ENCODE measurements at regions not wholly inside any gene's neighbourhood (a gene's known extent, or its start where the extent isn't known, plus 50 kb on each side); places are given as distances from the start of the nearest gene placed in this dataset.

GRCh38 chr16:75847172-75847571 lies 120.9 kb upstream of the CPHXL start:
- Histone ChIP-seq H3K9me3 (no peaks in the 10 kb centered on the region), H3K27ac (no peak overlapping the region), H3K4me1 (ENCODE audit: insufficient read depth) (no peaks in the 10 kb centered on the region), H3K27me3 (no peaks in the 10 kb centered on the region), H3K36me3 (no peaks in the 10 kb centered on the region), H3K4me3 (no peak overlapping the region)
- no peak for TF ChIP-seq POLR2A (IDR thresholded peaks at IDR 0.05)
- TF ChIP-seq, protein P1, sequence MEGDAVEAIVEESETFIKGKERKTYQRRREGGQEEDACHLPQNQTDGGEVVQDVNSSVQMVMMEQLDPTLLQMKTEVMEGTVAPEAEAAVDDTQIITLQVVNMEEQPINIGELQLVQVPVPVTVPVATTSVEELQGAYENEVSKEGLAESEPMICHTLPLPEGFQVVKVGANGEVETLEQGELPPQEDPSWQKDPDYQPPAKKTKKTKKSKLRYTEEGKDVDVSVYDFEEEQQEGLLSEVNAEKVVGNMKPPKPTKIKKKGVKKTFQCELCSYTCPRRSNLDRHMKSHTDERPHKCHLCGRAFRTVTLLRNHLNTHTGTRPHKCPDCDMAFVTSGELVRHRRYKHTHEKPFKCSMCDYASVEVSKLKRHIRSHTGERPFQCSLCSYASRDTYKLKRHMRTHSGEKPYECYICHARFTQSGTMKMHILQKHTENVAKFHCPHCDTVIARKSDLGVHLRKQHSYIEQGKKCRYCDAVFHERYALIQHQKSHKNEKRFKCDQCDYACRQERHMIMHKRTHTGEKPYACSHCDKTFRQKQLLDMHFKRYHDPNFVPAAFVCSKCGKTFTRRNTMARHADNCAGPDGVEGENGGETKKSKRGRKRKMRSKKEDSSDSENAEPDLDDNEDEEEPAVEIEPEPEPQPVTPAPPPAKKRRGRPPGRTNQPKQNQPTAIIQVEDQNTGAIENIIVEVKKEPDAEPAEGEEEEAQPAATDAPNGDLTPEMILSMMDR (IDR thresholded peaks at IDR 0.05): no peak
- no peak for TF ChIP-seq EP300 (IDR thresholded peaks at IDR 0.05)
- intact Hi-C loops (cut with DNase I): no loop called here
- no peak for DNase-seq
- 74 to 86% (median 84%) methylated on average over 1 of the region's 1 CpG for WGBS, 3 donors

DNA sequence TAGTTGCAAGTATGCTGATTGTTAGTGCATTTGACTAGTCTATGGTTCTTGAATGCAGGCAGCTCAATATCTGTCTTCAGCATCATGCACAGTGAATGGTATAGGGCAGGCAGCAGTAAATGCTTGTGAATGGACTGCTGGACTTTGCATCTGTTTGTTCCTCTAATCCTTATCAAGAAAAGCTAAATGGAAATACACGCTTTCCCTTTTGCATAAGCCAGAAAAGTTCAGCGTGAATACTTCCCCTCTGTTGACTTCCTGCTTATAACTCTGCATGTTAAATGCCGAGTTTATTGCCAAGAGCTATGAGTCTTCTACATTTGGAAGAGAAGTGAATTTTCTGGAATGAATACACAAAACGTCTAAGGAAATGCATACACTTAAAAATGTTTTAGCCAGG lies 127.9 kb upstream of the CPHXL start:
- WGBS, 3 donors: 4 to 13% (median 6%) methylated on average over 4 of the region's 4 CpGs

GRCh38 chr16:75860326-75861053 lies 134.2 kb upstream of the CPHXL start:
- Histone ChIP-seq H3K27me3 (no peaks in the 10 kb centered on the region), H3K4me3 (no peak overlapping the region), H3K9me3 (no peaks in the 10 kb centered on the region), H3K4me1 (ENCODE audit: insufficient read depth) (no peaks in the 10 kb centered on the region), H3K36me3 (no peaks in the 10 kb centered on the region), H3K27ac (no peak overlapping the region)
- intact Hi-C loops (cut with DNase I): no loop called here
- WGBS, 3 donors: 4 to 10% (median 5%) methylated on average over 14 of the region's 14 CpGs
- peak in 1 of 5 donors; percentile 15 for DNase-seq
- TF ChIP-seq, protein P1 (IDR thresholded peaks at IDR 0.05): no peak
- no peak for TF ChIP-seq POLR2A (IDR thresholded peaks at IDR 0.05)
- no peak for TF ChIP-seq EP300 (IDR thresholded peaks at IDR 0.05)

More for the DNA sequence above, 127.9 kb upstream of the CPHXL start:
- intact Hi-C loops (cut with DNase I): no loop called here
- Histone ChIP-seq H3K4me3 (no peak overlapping the region), H3K9me3 (no peaks in the 10 kb centered on the region), H3K36me3 (no peaks in the 10 kb centered on the region), H3K4me1 (ENCODE audit: insufficient read depth) (no peaks in the 10 kb centered on the region), H3K27me3 (no peaks in the 10 kb centered on the region), H3K27ac (no peak overlapping the region)
- DNase-seq: no peak
- TF ChIP-seq, protein P1 (IDR thresholded peaks at IDR 0.05): no peak
- TF ChIP-seq POLR2A (IDR thresholded peaks at IDR 0.05): no peak
- TF ChIP-seq EP300 (IDR thresholded peaks at IDR 0.05): no peak

GRCh38 chr16:75861311-75862097 lies 135.2 kb upstream of the CPHXL start:
- intact Hi-C loops (cut with DNase I): no loop called here
- WGBS, 3 donors: 50 to 53% (median 53%) methylated on average over 10 of the region's 10 CpGs
- no peak for DNase-seq
- Histone ChIP-seq H3K27me3 (no peaks in the 10 kb centered on the region), H3K27ac (no peak overlapping the region), H3K9me3 (no peaks in the 10 kb centered on the region), H3K36me3 (no peaks in the 10 kb centered on the region), H3K4me1 (ENCODE audit: insufficient read depth) (no peaks in the 10 kb centered on the region), H3K4me3 (no peak overlapping the region)
- TF ChIP-seq, protein P1 (IDR thresholded peaks at IDR 0.05): no peak
- no peak for TF ChIP-seq POLR2A (IDR thresholded peaks at IDR 0.05)
- TF ChIP-seq EP300 (IDR thresholded peaks at IDR 0.05): no peak
